SK-N-SH treated with all-trans-retinoic acid at 6 μM for 48 hours (cell line): ENCODE measurements at regions not wholly inside any gene's neighbourhood (a gene's known extent, or its start where the extent isn't known, plus 50 kb on each side); places are given as distances from the start of the nearest gene placed in this dataset.

Source experiments
- BACH2 ChIP-seq: fragments of 250-450 bp; sonication (Bioruptor Pico); IDR thresholded peaks from 2 replicates; pipeline ENCODE4 v1.9.0; 2021; ENCODE audit warnings: mild to moderate bottlenecking, borderline replicate concordance
- CSDC2 ChIP-seq: fragments of 250-450 bp; sonication (Bioruptor Pico); IDR thresholded peaks from 2 replicates; pipeline ENCODE4 v1.5.0; 2020; ENCODE audit warnings: mild to moderate bottlenecking, moderate library complexity
- ESRRG ChIP-seq: fragments of 250-450 bp; sonication (Bioruptor Pico); IDR thresholded peaks from 2 replicates; pipeline ENCODE4 v1.6.1; 2021; ENCODE audit warnings: mild to moderate bottlenecking
- PPARA ChIP-seq: fragments of 250-450 bp; sonication (Bioruptor Pico); IDR thresholded peaks from 2 replicates; pipeline ENCODE4 v1.5.0; 2020; ENCODE audit warnings: mild to moderate bottlenecking, borderline replicate concordance
- RARB ChIP-seq: fragments of 250-450 bp; sonication (Bioruptor Pico); IDR thresholded peaks from 2 replicates; pipeline ENCODE4 v1.8.0; 2021; ENCODE audit warnings: mild to moderate bottlenecking, moderate library complexity
- ZC3H10 ChIP-seq: fragments of 250-450 bp; sonication (Bioruptor Pico); IDR thresholded peaks from 2 replicates; pipeline ENCODE4 v1.5.1; 2021; ENCODE audit warnings: mild to moderate bottlenecking, moderate library complexity
- ZFP3 ChIP-seq: fragments of 250-450 bp; sonication (Bioruptor Pico); IDR thresholded peaks from 2 replicates; pipeline ENCODE4 v1.5.0; 2020; ENCODE audit warnings: mild to moderate bottlenecking, moderate library complexity
- ZNF565 ChIP-seq: fragments of 450-650 bp; formaldehyde crosslinking; conservative IDR thresholded peaks from 2 replicates; pipeline ENCODE4 v1.5.0; 2020; ENCODE audit warnings: low read depth, mild to moderate bottlenecking, moderate library complexity
- TF ChIP-seq, protein P1 (sequence below): fragments of 250-450 bp; sonication (Bioruptor Pico); IDR thresholded peaks from 2 replicates; pipeline ENCODE4 v1.8.0; 2021; ENCODE audit warnings: low read depth, mild to moderate bottlenecking, moderate library complexity, borderline replicate concordance
- TF ChIP-seq, protein P2 (sequence below): fragments of 250-450 bp; sonication (Bioruptor Pico); IDR thresholded peaks from 2 replicates; pipeline ENCODE4 v1.8.0; 2020; ENCODE audit warnings: mild to moderate bottlenecking, moderate library complexity, borderline replicate concordance

DNA sequence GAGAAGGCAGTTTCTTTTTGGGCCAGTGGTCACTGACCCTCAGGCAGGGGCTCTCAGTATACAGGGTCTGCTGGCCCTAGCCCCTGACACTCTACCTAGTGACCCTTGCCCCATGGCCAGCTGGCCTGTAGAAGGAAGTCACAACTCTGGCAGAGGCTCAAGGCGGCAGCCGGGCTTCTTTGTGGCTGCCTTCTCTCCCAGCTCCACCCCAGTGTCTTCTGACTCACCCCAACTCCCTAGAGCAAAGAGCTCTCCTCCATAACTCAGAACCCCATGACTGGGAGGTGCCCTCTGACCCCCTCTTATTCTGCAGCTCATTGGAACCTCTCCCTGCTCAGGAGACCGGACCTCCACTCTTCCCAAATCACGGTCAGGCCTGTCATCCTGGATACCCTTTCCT lies 358.2 kb downstream of the FGFR2 start:
- no peak for TF ChIP-seq ESRRG (CRISPR knock-in tag)
- TF ChIP-seq PPARA (CRISPR knock-in tag): no peak
- TF ChIP-seq, protein P1, sequence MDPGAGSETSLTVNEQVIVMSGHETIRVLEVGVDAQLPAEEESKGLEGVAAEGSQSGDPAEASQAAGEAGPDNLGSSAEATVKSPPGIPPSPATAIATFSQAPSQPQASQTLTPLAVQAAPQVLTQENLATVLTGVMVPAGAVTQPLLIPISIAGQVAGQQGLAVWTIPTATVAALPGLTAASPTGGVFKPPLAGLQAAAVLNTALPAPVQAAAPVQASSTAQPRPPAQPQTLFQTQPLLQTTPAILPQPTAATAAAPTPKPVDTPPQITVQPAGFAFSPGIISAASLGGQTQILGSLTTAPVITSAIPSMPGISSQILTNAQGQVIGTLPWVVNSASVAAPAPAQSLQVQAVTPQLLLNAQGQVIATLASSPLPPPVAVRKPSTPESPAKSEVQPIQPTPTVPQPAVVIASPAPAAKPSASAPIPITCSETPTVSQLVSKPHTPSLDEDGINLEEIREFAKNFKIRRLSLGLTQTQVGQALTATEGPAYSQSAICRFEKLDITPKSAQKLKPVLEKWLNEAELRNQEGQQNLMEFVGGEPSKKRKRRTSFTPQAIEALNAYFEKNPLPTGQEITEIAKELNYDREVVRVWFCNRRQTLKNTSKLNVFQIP (CRISPR knock-in tag): no peak
- no peak for TF ChIP-seq ZFP3 (CRISPR knock-in tag)
- no peak for TF ChIP-seq ZC3H10
- TF ChIP-seq RARB (CRISPR knock-in tag): no peak
- TF ChIP-seq, protein P2, sequence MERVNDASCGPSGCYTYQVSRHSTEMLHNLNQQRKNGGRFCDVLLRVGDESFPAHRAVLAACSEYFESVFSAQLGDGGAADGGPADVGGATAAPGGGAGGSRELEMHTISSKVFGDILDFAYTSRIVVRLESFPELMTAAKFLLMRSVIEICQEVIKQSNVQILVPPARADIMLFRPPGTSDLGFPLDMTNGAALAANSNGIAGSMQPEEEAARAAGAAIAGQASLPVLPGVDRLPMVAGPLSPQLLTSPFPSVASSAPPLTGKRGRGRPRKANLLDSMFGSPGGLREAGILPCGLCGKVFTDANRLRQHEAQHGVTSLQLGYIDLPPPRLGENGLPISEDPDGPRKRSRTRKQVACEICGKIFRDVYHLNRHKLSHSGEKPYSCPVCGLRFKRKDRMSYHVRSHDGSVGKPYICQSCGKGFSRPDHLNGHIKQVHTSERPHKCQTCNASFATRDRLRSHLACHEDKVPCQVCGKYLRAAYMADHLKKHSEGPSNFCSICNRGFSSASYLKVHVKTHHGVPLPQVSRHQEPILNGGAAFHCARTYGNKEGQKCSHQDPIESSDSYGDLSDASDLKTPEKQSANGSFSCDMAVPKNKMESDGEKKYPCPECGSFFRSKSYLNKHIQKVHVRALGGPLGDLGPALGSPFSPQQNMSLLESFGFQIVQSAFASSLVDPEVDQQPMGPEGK (CRISPR knock-in tag): no peak
- TF ChIP-seq BACH2 (CRISPR knock-in tag): no peak
- TF ChIP-seq ZNF565 (CRISPR knock-in tag): no peak
- TF ChIP-seq CSDC2 (CRISPR knock-in tag): no peak
